ENCODE measurements at regions not wholly inside any gene's neighbourhood (a gene's known extent, or its start where the extent isn't known, plus 50 kb on each side); places are given as distances from the start of the nearest gene placed in this dataset.

DNA sequence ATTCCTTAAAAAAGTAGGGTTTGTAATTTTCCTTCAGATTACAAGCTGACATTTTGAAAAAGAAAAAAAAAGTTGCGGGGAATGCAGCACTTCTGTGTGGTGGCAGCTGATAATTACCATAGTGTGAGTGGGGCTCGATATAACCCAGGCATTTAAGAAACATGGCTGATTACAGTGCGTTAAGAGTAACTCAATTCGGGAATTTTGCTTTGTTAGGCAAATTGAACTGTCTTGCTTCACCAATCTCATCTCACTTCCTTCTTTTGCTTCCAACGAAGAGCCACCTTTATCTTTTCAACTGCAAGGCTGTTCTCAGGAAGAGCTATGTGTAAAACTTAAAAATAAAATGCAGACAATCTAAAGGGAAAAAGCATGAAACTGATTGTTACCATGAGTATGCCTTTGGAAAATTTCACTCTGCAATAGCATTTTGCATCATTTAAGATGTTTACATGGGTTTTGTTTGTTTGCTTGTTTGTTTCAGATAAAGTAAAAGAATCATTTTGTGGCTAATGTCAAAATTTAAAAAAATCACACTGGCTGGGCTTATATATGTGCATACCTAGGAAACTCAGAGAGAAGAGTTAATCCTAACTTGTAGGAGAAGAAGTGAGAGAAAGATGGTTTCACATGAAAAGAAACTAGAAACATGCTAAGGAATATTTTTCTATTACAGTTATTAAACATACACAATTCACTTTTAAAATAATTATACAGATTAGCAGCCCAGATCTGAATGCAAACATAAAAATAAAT lies 295.9 kb upstream of the ATP2B1 start:
- no peak for TF ChIP-seq EZH2phosphoT487 (IDR thresholded peaks at IDR 0.05; ENCODE audit: borderline replicate concordance, low read length)
- no peak for TF ChIP-seq CTCF (IDR thresholded peaks at IDR 0.05; ENCODE audit: low read depth, low read length, poor library complexity, severe bottlenecking)

GRCh38 chr12:90003688-90004087 lies 295.1 kb upstream of the ATP2B1 start:
- Histone ChIP-seq H3K4me3 (ENCODE audit: low read length) (no peak overlapping the region), H4K20me1 (ENCODE audit: control insufficient read depth, insufficient read depth, low read depth, low read length) (no peaks in the 10 kb centered on the region), H3K79me2 (ENCODE audit: control insufficient read depth, low read length) (no peaks in the 10 kb centered on the region), H3F3A (ENCODE audit: control insufficient read depth, insufficient read depth) (no peaks in the 10 kb centered on the region), H3K9me3 (ENCODE audit: control insufficient read depth, insufficient read depth, low read length) (peaks cover 9% of the 10 kb centered on the region; the same call in 1 of the 2 replicates), H3K9me2 (replicated peaks; ENCODE audit: control insufficient read depth, low read length) (no peaks in the 10 kb centered on the region), H3K27me3 (ENCODE audit: control insufficient read depth, low read length) (no peaks in the 10 kb centered on the region), H3K27ac (ENCODE audit: low read depth, low read length) (no peak overlapping the region), H3K4me1 (ENCODE audit: control insufficient read depth, low read length) (peaks cover 19% of the 10 kb centered on the region), H3K4me2 (ENCODE audit: low read length) (no peak overlapping the region), H3K36me3 (ENCODE audit: control insufficient read depth, low read length) (peaks cover 4% of the 10 kb centered on the region)
- no peak for TF ChIP-seq EZH2phosphoT487 (IDR thresholded peaks at IDR 0.05; ENCODE audit: borderline replicate concordance, low read length)
- TF ChIP-seq CTCF (IDR thresholded peaks at IDR 0.05; ENCODE audit: low read depth, low read length, poor library complexity, severe bottlenecking): no peak

More for the DNA sequence above, 295.9 kb upstream of the ATP2B1 start:
- Histone ChIP-seq H3K4me3 (ENCODE audit: low read length) (peak overlapping the region; percentile 10; the same call in 1 of the 2 replicates), H3K27me3 (ENCODE audit: control insufficient read depth, low read length) (no peaks in the 10 kb centered on the region), H3F3A (ENCODE audit: control insufficient read depth, insufficient read depth) (no peaks in the 10 kb centered on the region), H3K36me3 (ENCODE audit: control insufficient read depth, low read length) (peaks cover 4% of the 10 kb centered on the region), H3K27ac (ENCODE audit: low read depth, low read length) (no peak overlapping the region; the same call in 1 of the 2 replicates), H3K79me2 (ENCODE audit: control insufficient read depth, low read length) (no peaks in the 10 kb centered on the region), H4K20me1 (ENCODE audit: control insufficient read depth, insufficient read depth, low read depth, low read length) (no peaks in the 10 kb centered on the region), H3K9me3 (ENCODE audit: control insufficient read depth, insufficient read depth, low read length) (peaks cover 9% of the 10 kb centered on the region; the same call in 1 of the 2 replicates), H3K4me2 (ENCODE audit: low read length) (peak overlapping the region; percentile 6; the same call in 1 of the 2 replicates), H3K4me1 (ENCODE audit: control insufficient read depth, low read length) (peaks cover 19% of the 10 kb centered on the region), H3K9me2 (replicated peaks; ENCODE audit: control insufficient read depth, low read length) (no peaks in the 10 kb centered on the region)

DNA sequence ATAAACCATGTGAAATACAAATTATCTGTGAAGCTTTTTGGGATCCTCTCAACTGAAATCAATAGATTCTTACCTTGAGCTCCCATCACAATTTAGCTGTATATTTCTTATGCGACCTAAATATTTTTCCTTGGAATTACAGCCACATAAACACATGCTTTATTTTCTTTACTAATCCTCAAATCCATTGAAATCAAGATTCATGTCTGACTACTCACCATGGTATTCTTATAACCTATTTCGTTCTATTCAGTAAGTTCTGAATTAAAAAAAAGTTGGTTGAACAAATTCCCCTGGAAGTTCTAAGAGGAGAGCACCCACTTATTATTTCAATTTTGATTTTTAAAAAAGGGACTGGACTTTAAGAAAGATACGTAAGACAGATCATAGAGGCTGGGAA lies 292.1 kb upstream of the ATP2B1 start:
- no peak for TF ChIP-seq EZH2phosphoT487 (IDR thresholded peaks at IDR 0.05; ENCODE audit: borderline replicate concordance, low read length)
- no peak for TF ChIP-seq CTCF (IDR thresholded peaks at IDR 0.05; ENCODE audit: low read depth, low read length, poor library complexity, severe bottlenecking)
- Histone ChIP-seq H3K79me2 (ENCODE audit: control insufficient read depth, low read length) (no peaks in the 10 kb centered on the region), H3K9me3 (ENCODE audit: control insufficient read depth, insufficient read depth, low read length) (peaks cover 9% of the 10 kb centered on the region; the same call in 1 of the 2 replicates), H3K36me3 (ENCODE audit: control insufficient read depth, low read length) (peaks cover 4% of the 10 kb centered on the region), H3K4me1 (ENCODE audit: control insufficient read depth, low read length) (peaks cover 19% of the 10 kb centered on the region), H3K9me2 (replicated peaks; ENCODE audit: control insufficient read depth, low read length) (no peaks in the 10 kb centered on the region), H3K27ac (ENCODE audit: low read depth, low read length) (no peak overlapping the region), H3F3A (ENCODE audit: control insufficient read depth, insufficient read depth) (no peaks in the 10 kb centered on the region), H4K20me1 (ENCODE audit: control insufficient read depth, insufficient read depth, low read depth, low read length) (no peaks in the 10 kb centered on the region), H3K27me3 (ENCODE audit: control insufficient read depth, low read length) (no peaks in the 10 kb centered on the region), H3K4me2 (ENCODE audit: low read length) (no peak overlapping the region), H3K4me3 (ENCODE audit: low read length) (no peak overlapping the region)
